GM19463 (cell line): ENCODE measurements at regions not wholly inside any gene's neighbourhood (a gene's known extent, or its start where the extent isn't known, plus 50 kb on each side); places are given as distances from the start of the nearest gene placed in this dataset.

ENCODE experiments used
- ATAC-seq: cut with Tn5 transposase; IDR thresholded peaks from one replicate; pipeline ENCODE4 v1.9.1; 2021; ENCODE audit warnings: mild to moderate bottlenecking, moderate library complexity; ENCODE audit not compliant: unreplicated experiment

GRCh38 chr10:110432814-110433565 is 64.7 kb upstream of the DUSP5 start:
- ATAC-seq = no peak

GRCh38 chr10:110433740-110434139 is 64.0 kb upstream of the DUSP5 start:
- ATAC-seq = no peak

GRCh38 chr10:110434489-110435096 is 63.1 kb upstream of the DUSP5 start:
- no peak for ATAC-seq

- no peak for ATAC-seq
Observed at GRCh38 chr10:110436554-110437350, 61.0 kb upstream of the DUSP5 start.

GRCh38 chr10:110437351-110437605 is 60.4 kb upstream of the DUSP5 start:
- ATAC-seq = no peak

GRCh38 chr10:110437761-110438341 is 59.9 kb upstream of the DUSP5 start:
- no peak for ATAC-seq

- ATAC-seq = no peak
Observed at GRCh38 chr10:110442746-110443145, 55.0 kb upstream of the DUSP5 start.

GRCh38 chr10:110443239-110444003 is 54.3 kb upstream of the DUSP5 start:
- ATAC-seq = no peak

- ATAC-seq = no peak
Observed at GRCh38 chr10:110444004-110444337, 53.7 kb upstream of the DUSP5 start.

GRCh38 chr10:110445871-110446270 is 51.8 kb upstream of the DUSP5 start:
- no peak for ATAC-seq

GRCh38 chr10:110446277-110446676 is 51.4 kb upstream of the DUSP5 start:
- ATAC-seq = no peak

GRCh38 chr10:110446954-110447608 is 50.6 kb upstream of the DUSP5 start:
- ATAC-seq = no peak

- no peak for ATAC-seq
Observed at GRCh38 chr10:110447886-110448285, 49.8 kb upstream of the DUSP5 start.
